ENCODE measurements at regions not wholly inside any gene's neighbourhood (a gene's known extent, or its start where the extent isn't known, plus 50 kb on each side); places are given as distances from the start of the nearest gene placed in this dataset.
"Not testable (repeated sequence)": the region's sequence is repeated elsewhere in the genome, so short reads cannot be mapped to it uniquely, and the experiment has no call there.

DNA sequence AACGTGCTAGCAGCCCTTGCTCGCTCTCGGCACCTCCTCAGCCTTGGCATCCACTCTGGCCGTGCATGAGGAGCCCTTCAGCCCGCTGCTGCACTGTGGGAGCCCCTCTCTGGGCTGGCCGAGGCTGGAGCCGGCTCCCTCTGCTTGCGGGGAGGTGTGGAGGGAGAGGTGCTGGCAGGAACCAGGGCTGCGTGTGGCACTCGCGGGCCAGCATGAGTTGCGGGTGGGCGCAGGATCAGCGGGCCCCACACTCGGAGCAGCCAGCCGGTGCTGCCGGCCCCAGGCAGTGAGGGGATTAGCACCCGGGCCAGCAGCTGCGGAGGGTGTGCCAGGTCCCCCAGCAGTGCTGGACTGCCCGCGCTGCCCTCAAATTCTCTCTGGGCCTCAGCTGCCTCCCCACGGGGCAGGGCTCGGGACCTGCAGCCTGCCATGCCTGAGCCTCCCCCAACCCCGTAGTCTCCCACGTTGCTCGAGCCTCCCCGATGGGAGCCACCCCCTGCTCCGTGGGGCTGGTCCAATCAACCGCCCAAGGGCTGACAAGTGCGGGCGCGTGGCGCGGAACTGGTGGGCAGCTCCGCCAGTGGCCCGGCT is 1743.4 kb upstream of the CELF4 start:
- TF ChIP-seq ZNF274 (IDR thresholded peaks at IDR 0.05; ENCODE audit: low read depth, low read length); SUZ12 (IDR thresholded peaks at IDR 0.05; ENCODE audit: extremely low read depth, insufficient read depth, insufficient read length): not testable (repeated sequence)

All from NT2/D1 (cell line).